ENCODE measurements at regions not wholly inside any gene's neighbourhood (a gene's known extent, or its start where the extent isn't known, plus 50 kb on each side); places are given as distances from the start of the nearest gene placed in this dataset.

DNA sequence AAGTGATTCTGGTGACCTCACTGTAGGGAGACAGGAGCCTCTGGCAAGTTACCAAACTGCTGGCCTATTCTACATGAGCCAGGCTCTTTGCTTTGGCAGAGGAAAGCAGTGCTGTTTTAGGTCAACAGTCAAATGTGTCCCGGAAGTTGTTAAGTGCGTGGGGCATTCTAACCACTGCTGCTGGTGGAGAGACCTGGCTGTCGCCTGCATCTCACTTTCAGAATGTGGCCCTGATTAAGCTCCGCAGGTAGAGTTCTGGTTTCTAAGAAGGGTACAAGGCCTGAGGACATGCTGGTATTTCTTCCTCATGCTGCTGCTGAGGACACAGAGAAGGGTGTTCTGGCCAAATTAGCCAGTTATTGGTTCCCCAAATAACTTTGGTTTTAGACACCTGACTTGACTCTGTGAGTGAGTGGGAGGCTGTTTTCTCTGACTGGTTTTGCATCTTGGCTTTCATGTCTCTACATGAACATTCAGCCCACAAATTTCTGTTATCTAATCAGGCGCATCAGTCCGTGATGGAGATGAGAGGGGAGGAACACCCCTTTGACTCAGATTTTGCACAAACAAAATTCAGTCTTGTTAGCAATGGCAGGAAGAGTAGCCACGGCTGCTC lies 120.8 kb downstream of the LMO4 start:
- Histone ChIP-seq H3K4me2 (ENCODE audit: low read length) (no peak overlapping the region), H3K9me3 (replicated peaks; ENCODE audit: low read length) (no peaks in the 10 kb centered on the region), H3K4me1 (ENCODE audit: control insufficient read depth, insufficient read depth, low read length) (no peaks in the 10 kb centered on the region), H3K9ac (ENCODE audit: low read depth, low read length) (no peak overlapping the region), H3K36me3 (ENCODE audit: insufficient read depth, low read length) (no peaks in the 10 kb centered on the region), H3K4me3 (ENCODE audit: low read length) (no peak overlapping the region), H3K27me3 (ENCODE audit: control insufficient read depth, insufficient read depth, low read length) (peaks cover 2% of the 10 kb centered on the region)

- Histone ChIP-seq H3K27me3 (ENCODE audit: control insufficient read depth, insufficient read depth, low read length) (peaks cover 2% of the 10 kb centered on the region), H3K9me3 (replicated peaks; ENCODE audit: low read length) (no peaks in the 10 kb centered on the region), H3K4me1 (ENCODE audit: control insufficient read depth, insufficient read depth, low read length) (no peaks in the 10 kb centered on the region), H3K9ac (ENCODE audit: low read depth, low read length) (no peak overlapping the region), H3K36me3 (ENCODE audit: insufficient read depth, low read length) (no peaks in the 10 kb centered on the region), H3K4me3 (ENCODE audit: low read length) (no peak overlapping the region), H3K4me2 (ENCODE audit: low read length) (no peak overlapping the region)
Measured at GRCh38 chr1:87450136-87450535, 121.5 kb downstream of the LMO4 start.

DNA sequence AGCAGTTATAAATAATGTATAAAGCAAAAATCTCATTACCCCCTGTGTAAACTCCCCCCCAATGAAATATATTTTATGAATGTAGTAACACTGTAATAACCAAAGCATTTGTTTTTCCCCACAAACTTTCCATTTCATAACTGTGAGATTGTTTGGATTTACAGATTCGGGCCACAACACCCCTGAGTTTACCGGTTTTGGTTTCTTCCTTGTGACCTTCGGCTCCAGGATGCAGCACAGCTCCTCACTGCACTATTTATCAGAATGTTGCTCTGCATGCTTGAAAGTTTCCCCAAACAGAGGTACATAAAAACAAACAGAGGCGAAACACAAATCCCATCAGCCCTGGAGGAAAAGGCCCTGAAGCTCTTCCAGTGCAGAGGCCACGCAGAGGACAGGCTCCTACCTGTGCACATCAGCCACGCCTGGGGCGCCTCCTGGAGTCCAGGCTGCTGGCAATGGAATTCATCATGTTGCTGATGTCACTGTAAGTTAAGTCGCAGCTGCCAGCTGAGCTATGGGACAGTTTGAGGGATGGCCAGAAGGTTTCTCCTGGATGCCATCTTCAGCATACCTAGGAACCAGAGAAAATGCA lies 122.0 kb downstream of the LMO4 start:
- no peaks in the 10 kb centered on the region for H3K36me3 ChIP-seq (ENCODE audit: insufficient read depth, low read length)
- no peak overlapping the region for H3K9ac ChIP-seq (ENCODE audit: low read depth, low read length)
- H3K4me1 ChIP-seq (ENCODE audit: control insufficient read depth, insufficient read depth, low read length) = no peaks in the 10 kb centered on the region
- no peaks in the 10 kb centered on the region for H3K9me3 ChIP-seq (replicated peaks; ENCODE audit: low read length)
- H3K27me3 ChIP-seq (ENCODE audit: control insufficient read depth, insufficient read depth, low read length) = peaks cover 2% of the 10 kb centered on the region
- H3K4me2 ChIP-seq (ENCODE audit: low read length) = no peak overlapping the region
- no peak overlapping the region for H3K4me3 ChIP-seq (ENCODE audit: low read length)

DNA sequence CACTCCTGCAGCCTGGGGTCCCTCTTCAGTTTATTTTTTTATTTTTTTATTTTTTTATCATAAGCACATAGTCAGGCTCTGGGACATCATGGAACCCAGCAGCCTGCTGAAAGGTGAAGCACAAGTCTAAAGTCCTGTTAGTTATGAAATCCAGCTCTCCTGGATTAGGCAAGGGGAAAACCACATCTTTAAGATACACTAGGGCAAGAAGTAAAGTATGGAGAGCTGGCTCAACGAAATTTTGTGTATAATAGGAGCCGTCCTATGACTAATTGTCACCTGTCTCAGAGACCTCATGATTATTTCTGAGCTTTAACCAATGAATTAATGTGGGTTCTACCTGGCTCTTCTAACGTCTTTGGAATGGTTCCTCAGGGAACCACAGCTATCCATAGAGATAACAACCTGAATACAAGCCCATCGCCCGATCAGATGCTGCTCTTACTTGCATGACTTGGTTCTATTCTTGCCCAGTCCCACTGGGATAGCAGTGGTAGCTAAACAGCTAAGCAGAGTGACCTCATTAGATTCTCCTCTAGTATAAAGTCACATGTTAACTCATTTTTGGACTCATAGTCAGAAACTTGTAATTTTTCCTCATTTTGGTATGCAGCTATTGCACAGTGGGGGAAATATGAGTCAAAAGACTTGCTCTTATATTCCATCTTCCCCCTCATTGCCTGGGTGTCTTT lies 122.7 kb downstream of the LMO4 start:
- no peaks in the 10 kb centered on the region for H3K9me3 ChIP-seq (replicated peaks; ENCODE audit: low read length)
- peaks cover 2% of the 10 kb centered on the region for H3K27me3 ChIP-seq (ENCODE audit: control insufficient read depth, insufficient read depth, low read length)
- no peaks in the 10 kb centered on the region for H3K4me1 ChIP-seq (ENCODE audit: control insufficient read depth, insufficient read depth, low read length)
- no peak overlapping the region for H3K9ac ChIP-seq (ENCODE audit: low read depth, low read length)
- no peak overlapping the region for H3K4me3 ChIP-seq (ENCODE audit: low read length)
- H3K4me2 ChIP-seq (ENCODE audit: low read length) = no peak overlapping the region
- no peaks in the 10 kb centered on the region for H3K36me3 ChIP-seq (ENCODE audit: insufficient read depth, low read length)

DNA sequence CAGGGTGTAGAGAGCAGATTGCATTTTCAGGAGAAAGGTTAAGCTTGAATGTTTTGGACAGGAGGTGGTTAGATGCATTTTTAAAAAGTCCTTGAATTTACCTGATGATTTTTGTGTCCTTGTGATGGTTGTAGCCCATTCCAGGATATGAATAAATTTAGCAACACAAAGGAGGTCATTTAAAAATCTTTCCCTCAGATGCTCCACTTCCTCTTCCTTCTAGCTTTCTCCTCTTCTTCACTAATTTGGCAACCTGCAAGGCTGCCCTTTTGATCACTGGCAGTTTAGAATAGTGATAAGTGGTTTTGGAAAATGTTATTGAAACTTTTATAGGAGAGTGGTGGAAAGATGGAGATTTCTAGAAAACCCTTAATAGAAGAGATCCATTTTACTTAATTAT lies 124.0 kb downstream of the LMO4 start:
- no peaks in the 10 kb centered on the region for H3K36me3 ChIP-seq (ENCODE audit: insufficient read depth, low read length)
- peaks cover 2% of the 10 kb centered on the region for H3K27me3 ChIP-seq (ENCODE audit: control insufficient read depth, insufficient read depth, low read length)
- no peaks in the 10 kb centered on the region for H3K4me1 ChIP-seq (ENCODE audit: control insufficient read depth, insufficient read depth, low read length)
- no peak overlapping the region for H3K9ac ChIP-seq (ENCODE audit: low read depth, low read length)
- H3K4me3 ChIP-seq (ENCODE audit: low read length) = no peak overlapping the region
- no peaks in the 10 kb centered on the region for H3K9me3 ChIP-seq (replicated peaks; ENCODE audit: low read length)
- no peak overlapping the region for H3K4me2 ChIP-seq (ENCODE audit: low read length)

DNA sequence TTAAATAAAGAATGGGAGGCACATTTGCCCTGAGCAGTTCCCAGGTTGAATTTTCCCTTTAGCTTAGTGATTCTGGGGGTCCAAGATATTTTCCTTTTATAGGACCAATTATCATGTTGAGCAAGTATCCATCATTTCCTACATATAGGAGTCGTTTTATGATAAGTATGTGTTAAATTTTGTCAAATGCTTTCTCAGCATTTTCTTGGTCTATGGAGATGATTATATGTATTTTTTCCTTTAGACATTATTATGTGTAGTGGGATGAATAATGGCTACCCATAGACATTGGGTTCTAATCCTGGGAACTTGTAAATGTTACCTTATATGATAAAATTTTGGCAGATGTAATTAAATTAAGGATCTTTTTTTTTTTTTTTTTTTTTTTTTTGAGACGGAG lies 128.7 kb downstream of the LMO4 start:
- Histone ChIP-seq H3K9me3 (replicated peaks; ENCODE audit: low read length) (no peaks in the 10 kb centered on the region), H3K36me3 (ENCODE audit: insufficient read depth, low read length) (no peaks in the 10 kb centered on the region), H3K4me1 (ENCODE audit: control insufficient read depth, insufficient read depth, low read length) (no peaks in the 10 kb centered on the region), H3K4me2 (ENCODE audit: low read length) (no peak overlapping the region), H3K4me3 (ENCODE audit: low read length) (no peak overlapping the region), H3K9ac (ENCODE audit: low read depth, low read length) (no peak overlapping the region), H3K27me3 (ENCODE audit: control insufficient read depth, insufficient read depth, low read length) (no peaks in the 10 kb centered on the region)

DNA sequence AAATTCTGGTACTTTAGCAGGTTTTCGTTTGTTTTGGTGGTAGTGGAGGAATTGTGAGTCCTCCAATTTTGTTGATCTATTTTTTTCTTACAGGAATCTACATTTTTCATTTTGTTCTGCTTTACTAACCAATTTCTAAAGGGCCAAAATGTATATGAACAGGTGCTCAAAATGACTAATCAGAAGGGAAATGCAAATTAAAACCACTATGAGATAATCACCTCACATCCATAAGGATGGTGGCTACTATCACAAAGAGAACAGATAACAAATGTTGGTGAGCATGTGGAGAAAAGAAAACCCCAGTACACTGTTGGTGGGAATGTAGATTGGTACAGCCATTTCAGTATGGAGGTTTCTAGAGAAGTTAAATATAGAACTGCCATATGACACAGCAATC lies 134.2 kb downstream of the LMO4 start:
- Histone ChIP-seq H3K27me3 (ENCODE audit: control insufficient read depth, insufficient read depth, low read length) (no peaks in the 10 kb centered on the region), H3K4me1 (ENCODE audit: control insufficient read depth, insufficient read depth, low read length) (no peaks in the 10 kb centered on the region), H3K9ac (ENCODE audit: low read depth, low read length) (no peak overlapping the region), H3K36me3 (ENCODE audit: insufficient read depth, low read length) (no peaks in the 10 kb centered on the region), H3K9me3 (replicated peaks; ENCODE audit: low read length) (no peaks in the 10 kb centered on the region), H3K4me2 (ENCODE audit: low read length) (no peak overlapping the region), H3K4me3 (ENCODE audit: low read length) (no peak overlapping the region)

GRCh38 chr1:87464022-87464490 lies 135.4 kb downstream of the LMO4 start:
- H3K27me3 ChIP-seq (ENCODE audit: control insufficient read depth, insufficient read depth, low read length) = no peaks in the 10 kb centered on the region
- no peaks in the 10 kb centered on the region for H3K36me3 ChIP-seq (ENCODE audit: insufficient read depth, low read length)
- no peak overlapping the region for H3K4me2 ChIP-seq (ENCODE audit: low read length)
- H3K9ac ChIP-seq (ENCODE audit: low read depth, low read length) = no peak overlapping the region
- H3K4me1 ChIP-seq (ENCODE audit: control insufficient read depth, insufficient read depth, low read length) = no peaks in the 10 kb centered on the region
- no peaks in the 10 kb centered on the region for H3K9me3 ChIP-seq (replicated peaks; ENCODE audit: low read length)
- H3K4me3 ChIP-seq (ENCODE audit: low read length) = no peak overlapping the region

- Histone ChIP-seq H3K9ac (ENCODE audit: low read depth, low read length) (no peak overlapping the region), H3K4me2 (ENCODE audit: low read length) (no peak overlapping the region), H3K9me3 (replicated peaks; ENCODE audit: low read length) (no peaks in the 10 kb centered on the region), H3K27me3 (ENCODE audit: control insufficient read depth, insufficient read depth, low read length) (no peaks in the 10 kb centered on the region), H3K4me3 (ENCODE audit: low read length) (no peak overlapping the region), H3K4me1 (ENCODE audit: control insufficient read depth, insufficient read depth, low read length) (no peaks in the 10 kb centered on the region), H3K36me3 (ENCODE audit: insufficient read depth, low read length) (no peaks in the 10 kb centered on the region)
Measured at GRCh38 chr1:87466621-87467020, 137.9 kb downstream of the LMO4 start.

- Histone ChIP-seq H3K4me2 (ENCODE audit: low read length) (no peak overlapping the region), H3K4me1 (ENCODE audit: control insufficient read depth, insufficient read depth, low read length) (no peaks in the 10 kb centered on the region), H3K9ac (ENCODE audit: low read depth, low read length) (no peak overlapping the region), H3K36me3 (ENCODE audit: insufficient read depth, low read length) (no peaks in the 10 kb centered on the region), H3K4me3 (ENCODE audit: low read length) (no peak overlapping the region), H3K27me3 (ENCODE audit: control insufficient read depth, insufficient read depth, low read length) (no peaks in the 10 kb centered on the region), H3K9me3 (replicated peaks; ENCODE audit: low read length) (no peaks in the 10 kb centered on the region)
Measured at GRCh38 chr1:87472716-87473115, 144.0 kb downstream of the LMO4 start.

DNA sequence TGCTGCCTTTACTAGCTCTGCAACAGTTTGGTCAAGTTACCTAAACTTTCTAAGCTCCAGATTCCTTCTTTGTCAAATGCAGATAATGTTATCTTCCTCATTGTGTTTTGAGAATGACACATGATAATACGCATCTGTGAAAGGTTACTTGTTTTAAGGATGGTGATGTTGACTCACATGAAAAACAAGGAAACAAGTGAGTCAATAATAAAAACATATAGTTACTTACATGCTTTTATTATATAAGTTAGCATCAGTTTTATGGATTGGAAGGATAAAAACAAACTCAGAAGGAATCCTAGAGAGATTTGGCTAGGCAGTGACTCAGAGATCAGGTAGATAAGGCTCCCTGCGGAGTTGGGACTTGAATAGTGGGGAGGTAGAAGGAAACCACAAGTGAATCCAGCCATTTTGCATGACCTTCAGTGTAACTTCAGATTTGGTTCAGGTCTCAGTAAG lies 144.6 kb downstream of the LMO4 start:
- no peaks in the 10 kb centered on the region for H3K36me3 ChIP-seq (ENCODE audit: insufficient read depth, low read length)
- no peaks in the 10 kb centered on the region for H3K4me1 ChIP-seq (ENCODE audit: control insufficient read depth, insufficient read depth, low read length)
- no peaks in the 10 kb centered on the region for H3K27me3 ChIP-seq (ENCODE audit: control insufficient read depth, insufficient read depth, low read length)
- no peaks in the 10 kb centered on the region for H3K9me3 ChIP-seq (replicated peaks; ENCODE audit: low read length)
- no peak overlapping the region for H3K4me2 ChIP-seq (ENCODE audit: low read length)
- H3K4me3 ChIP-seq (ENCODE audit: low read length) = no peak overlapping the region
- H3K9ac ChIP-seq (ENCODE audit: low read depth, low read length) = no peak overlapping the region

- Histone ChIP-seq H3K27me3 (ENCODE audit: control insufficient read depth, insufficient read depth, low read length) (no peaks in the 10 kb centered on the region), H3K4me3 (ENCODE audit: low read length) (no peak overlapping the region), H3K9ac (ENCODE audit: low read depth, low read length) (no peak overlapping the region), H3K36me3 (ENCODE audit: insufficient read depth, low read length) (no peaks in the 10 kb centered on the region), H3K9me3 (replicated peaks; ENCODE audit: low read length) (no peaks in the 10 kb centered on the region), H3K4me1 (ENCODE audit: control insufficient read depth, insufficient read depth, low read length) (no peaks in the 10 kb centered on the region), H3K4me2 (ENCODE audit: low read length) (no peak overlapping the region)
Measured at GRCh38 chr1:87474098-87474497, 145.4 kb downstream of the LMO4 start.
